IMR-90 (cell line): ENCODE measurements at regions not wholly inside any gene's neighbourhood (a gene's known extent, or its start where the extent isn't known, plus 50 kb on each side); places are given as distances from the start of the nearest gene placed in this dataset.

Experiments
- ATAC-seq: fragments of 200-7000 bp; cut with Tn5 transposase; 2 replicates; pipeline ENCODE4 v1.9.1; 2020; ENCODE audit warnings: low read depth, mild to moderate bottlenecking, moderate library complexity
- BruUV-seq: library from RNA; stranded (reverse); fragments of 400-500 nt; replicated peaks from 2 replicates; lab custom pipeline; 2021; lab: Mats Ljungman, UMichigan
- CTCF ChIA-PET: fragments of 300-600 bp; formaldehyde crosslinking; extraction: SDS; loops from one replicate; lab custom pipeline; 2021; ENCODE audit warnings: antibody characterized with exemption; lab: Yijun Ruan, JAX
- POLR2A ChIA-PET: fragments of 300-600 bp; sonication (Branson Sonifier 250); formaldehyde crosslinking; loops from one replicate; lab custom pipeline; 2022; ENCODE audit warnings: antibody characterized with exemption; ENCODE audit not compliant: unreplicated experiment; lab: Charles Lee
- DNase-seq: peaks from one replicate; pipeline ENCODE4 v3.0.0; 2013
- H2AFZ ChIP-seq: replicated peaks from 2 replicates; pipeline ENCODE3; 2013; ENCODE audit warnings: low read length, mild to moderate bottlenecking; ENCODE audit not compliant: poor library complexity
- H2AK5ac ChIP-seq: 2 replicates; pipeline ENCODE4 v1.6.1; 2013; ENCODE audit warnings: low read depth, low read length, inconsistent platforms
- H2AK9ac ChIP-seq: replicated peaks from 2 replicates; pipeline ENCODE3; 2013; ENCODE audit warnings: mild to moderate bottlenecking, low read depth, low read length, moderate library complexity; ENCODE audit not compliant: poor library complexity
- H2BK120ac ChIP-seq: 2 replicates; pipeline ENCODE4 v1.6.1; 2013; ENCODE audit warnings: low read depth, low read length, inconsistent platforms
- H2BK15ac ChIP-seq: 3 replicates; pipeline ENCODE4 v1.6.1; 2013; ENCODE audit warnings: low read depth, low read length, inconsistent platforms
- H2BK20ac ChIP-seq: 2 replicates; pipeline ENCODE4 v1.6.1; 2013; ENCODE audit warnings: low read depth, mild to moderate bottlenecking, inconsistent platforms, low read length, moderate library complexity
- H2BK5ac ChIP-seq: 2 replicates; pipeline ENCODE4 v1.6.1; 2013; ENCODE audit warnings: mild to moderate bottlenecking, low read depth, low read length, inconsistent platforms; ENCODE audit not compliant: poor library complexity, severe bottlenecking
- H3K14ac ChIP-seq: replicated peaks from 2 replicates; pipeline ENCODE4 v1.6.1; 2013; ENCODE audit warnings: low read depth, low read length, inconsistent platforms
- H3K18ac ChIP-seq: 2 replicates; pipeline ENCODE4 v1.6.1; 2013; ENCODE audit warnings: low read depth, low read length, control low read depth
- H3K23ac ChIP-seq: 2 replicates; pipeline ENCODE4 v1.6.1; 2013; ENCODE audit warnings: low read depth, low read length, inconsistent platforms
- H3K27ac ChIP-seq: 2 replicates; pipeline ENCODE4 v1.5.1; 2013; ENCODE audit warnings: mild to moderate bottlenecking, control low read depth, low read length; ENCODE audit not compliant: insufficient read depth
- H3K27me3 ChIP-seq: 2 replicates; pipeline ENCODE4 v1.6.1; 2013; ENCODE audit warnings: low read length; ENCODE audit not compliant: control insufficient read depth, insufficient read depth
- H3K36me3 ChIP-seq: 2 replicates; pipeline ENCODE4 v1.6.1; 2013; ENCODE audit warnings: low read length, mixed read lengths; ENCODE audit not compliant: control insufficient read depth, insufficient read depth
- H3K4ac ChIP-seq: 2 replicates; pipeline ENCODE4 v1.6.1; 2013; ENCODE audit warnings: low read depth, low read length, inconsistent platforms
- H3K4me1 ChIP-seq: 2 replicates; pipeline ENCODE4 v1.6.1; 2013; ENCODE audit warnings: low read length, mixed read lengths; ENCODE audit not compliant: control insufficient read depth, insufficient read depth
- H3K4me2 ChIP-seq: 2 replicates; pipeline ENCODE4 v1.6.1; 2013; ENCODE audit warnings: low read depth, mild to moderate bottlenecking, control low read depth, low read length, moderate library complexity
- H3K4me3 ChIP-seq: 2 replicates; pipeline ENCODE4 v1.5.1; 2013; ENCODE audit warnings: low read depth, mild to moderate bottlenecking, control low read depth, low read length, moderate library complexity; ENCODE audit not compliant: insufficient read depth
- H3K56ac ChIP-seq: 2 replicates; pipeline ENCODE4 v1.6.1; 2013; ENCODE audit warnings: low read length, inconsistent platforms; ENCODE audit not compliant: insufficient read depth; ENCODE audit errors: extremely low read depth
- H3K79me1 ChIP-seq, 2 experiments: 2 replicates each; pipeline ENCODE4 v1.6.1; 2013; ENCODE audit warnings: low read length in 2 of 2, inconsistent platforms in 1 of 2, low read depth in 1 of 2
- H3K9ac ChIP-seq: 2 replicates; pipeline ENCODE4 v1.6.1; 2013; ENCODE audit warnings: low read depth, low read length, control low read depth
- H3K9me1 ChIP-seq: 2 replicates; pipeline ENCODE4 v1.6.1; 2013; ENCODE audit warnings: low read length, inconsistent platforms; ENCODE audit not compliant: insufficient read depth
- H3K9me3 ChIP-seq: 2 replicates; pipeline ENCODE4 v1.6.1; 2013; ENCODE audit warnings: low read length; ENCODE audit not compliant: control insufficient read depth, insufficient read depth
- H4K20me1 ChIP-seq: 2 replicates; pipeline ENCODE4 v1.6.1; 2013; ENCODE audit warnings: low read length, inconsistent platforms; ENCODE audit not compliant: insufficient read depth
- H4K5ac ChIP-seq: 2 replicates; pipeline ENCODE4 v1.6.1; 2013; ENCODE audit warnings: mild to moderate bottlenecking, low read depth, low read length, control low read depth
- H4K8ac ChIP-seq, 2 experiments: 2 replicates each; pipeline ENCODE4 v1.6.1; 2013; ENCODE audit warnings: low read depth in 2 of 2, low read length in 2 of 2, control low read depth in 1 of 2, inconsistent platforms in 1 of 2
- H4K91ac ChIP-seq: 2 replicates; pipeline ENCODE4 v1.6.1; 2013; ENCODE audit warnings: low read depth, low read length, inconsistent platforms; ENCODE audit not compliant: insufficient read depth
- BHLHE40 ChIP-seq: fragments of 150-350 bp; IDR thresholded peaks from 2 replicates; pipeline ENCODE4 v1.6.1; 2016; ENCODE audit warnings: mild to moderate bottlenecking, low read depth, low read length
- CHD1 ChIP-seq: IDR thresholded peaks from 2 replicates; pipeline ENCODE4 v1.6.1; 2012; ENCODE audit warnings: low read depth, low read length, improper control_type of control experiment
- CTCF ChIP-seq: conservative IDR thresholded peaks from 2 replicates; pipeline ENCODE4 v1.5.1; 2012; ENCODE audit warnings: mild to moderate bottlenecking, low read depth, low read length, improper control_type of control experiment
- ELK1 ChIP-seq: fragments of 150-350 bp; IDR thresholded peaks from 2 replicates; pipeline ENCODE4 v1.6.1; 2016; ENCODE audit warnings: low read depth, mild to moderate bottlenecking, low read length, moderate library complexity, borderline replicate concordance
- FOS ChIP-seq: fragments of 150-350 bp; IDR thresholded peaks from 2 replicates; pipeline ENCODE4 v1.6.1; 2016; ENCODE audit warnings: low read depth, low read length
- MAFK ChIP-seq: IDR thresholded peaks from 2 replicates; pipeline ENCODE4 v1.6.1; 2012; ENCODE audit warnings: low read depth, low read length, improper control_type of control experiment
- MXI1 ChIP-seq: IDR thresholded peaks from 2 replicates; pipeline ENCODE4 v1.6.1; 2012; ENCODE audit warnings: low read depth, mild to moderate bottlenecking, low read length, moderate library complexity, borderline replicate concordance
- NFE2L2 ChIP-seq: fragments of 150-350 bp; IDR thresholded peaks from 2 replicates; pipeline ENCODE4 v1.6.1; 2016; ENCODE audit warnings: low read depth, mild to moderate bottlenecking, low read length
- RAD21 ChIP-seq: IDR thresholded peaks from 2 replicates; pipeline ENCODE4 v1.6.1; 2012; ENCODE audit warnings: low read length, improper control_type of control experiment
- RCOR1 ChIP-seq: IDR thresholded peaks from 2 replicates; pipeline ENCODE4 v1.6.1; 2012; ENCODE audit warnings: mild to moderate bottlenecking, low read length, improper control_type of control experiment; ENCODE audit not compliant: insufficient replicate concordance
- SMC3 ChIP-seq: fragments of 150-350 bp; IDR thresholded peaks from 2 replicates; pipeline ENCODE4 v1.6.1; 2016; ENCODE audit warnings: low read depth, mild to moderate bottlenecking, antibody characterized with exemption, low read length, moderate library complexity
- WGBS, 2 experiments: methylation state at CpG; one replicate each; pipeline versions ENCODE4 v1.1.5 to v1.1.7; 2013; ENCODE audit warnings: missing lambda C conversion rate in 2 of 2; ENCODE audit not compliant: insufficient read length in 1 of 2; ENCODE audit errors: extremely low coverage in 2 of 2; 5-methylcytosine and 5-hydroxymethylcytosine counted together
- dilution Hi-C: fragments of 300-500 bp; cut with HindIII; formaldehyde crosslinking; loops from one replicate; pipeline ENCODE4 v1.14.3; 2018; ENCODE audit warnings: low sequenced_read_pairs; ENCODE audit not compliant: unreplicated experiment
- in situ Hi-C: fragments of 300-500 bp; cut with MboI; formaldehyde crosslinking; loops from 3 replicates; pipeline ENCODE4 v1.14.3; 2019; ENCODE audit warnings: low sequenced_read_pairs, inconsistent platforms, mixed read lengths
- intact Hi-C: fragments of 100-400 bp; cut with micrococcal nuclease; formaldehyde crosslinking; loops from 2 replicates; pipeline ENCODE4 v1.10.0; 2022
- TF ChIP-seq, protein P1 (sequence below): fragments of 150-350 bp; IDR thresholded peaks from 2 replicates; pipeline ENCODE4 v1.6.1; 2017; ENCODE audit warnings: mild to moderate bottlenecking, antibody characterized with exemption, low read length, low read depth

GRCh38 chr21:16554503-16554902 lies 824.7 kb downstream of the USP25 start:
- dilution Hi-C loops (no loop called here), intact Hi-C loops (no loop called here), in situ Hi-C loops (loop anchor here (25.0 kb wide), 1 partner anchor 908 kb away; no protein-coding TSS in a partner anchor)
- Histone ChIP-seq H3K18ac (no peak overlapping the region), H3K9me3 (no peaks in the 10 kb centered on the region), H2BK5ac (no peak overlapping the region), H4K91ac (no peak overlapping the region), H3K79me1 (no peaks in the 10 kb centered on the region), H3K9ac (no peak overlapping the region), H4K8ac (no peak overlapping the region), H2AFZ (no peak overlapping the region), H4K20me1 (no peaks in the 10 kb centered on the region), H3K36me3 (no peaks in the 10 kb centered on the region), H3K4ac (no peak overlapping the region), H2BK20ac (no peak overlapping the region), H3K9me1 (no peaks in the 10 kb centered on the region), H3K14ac (no peak overlapping the region), H3K27ac (no peak overlapping the region), H3K4me2 (no peak overlapping the region), H2BK15ac (no peak overlapping the region), H3K23ac (no peak overlapping the region), H2AK9ac (no peak overlapping the region), H3K27me3 (no peaks in the 10 kb centered on the region), H3K4me1 (peaks cover 4% of the 10 kb centered on the region), H3K4me3 (no peak overlapping the region), H4K5ac (no peak overlapping the region), H2AK5ac (no peak overlapping the region), H2BK120ac (no peak overlapping the region), H3K56ac (no peak overlapping the region)
- TF ChIP-seq ELK1 (no peak), NFE2L2 (no peak), MXI1 (no peak), RCOR1 (no peak), CHD1 (no peak), FOS (no peak), MAFK (no peak), CTCF (no peak), SMC3 (no peak), RAD21 (no peak), BHLHE40 (no peak)
- TF ChIP-seq, protein P1, sequence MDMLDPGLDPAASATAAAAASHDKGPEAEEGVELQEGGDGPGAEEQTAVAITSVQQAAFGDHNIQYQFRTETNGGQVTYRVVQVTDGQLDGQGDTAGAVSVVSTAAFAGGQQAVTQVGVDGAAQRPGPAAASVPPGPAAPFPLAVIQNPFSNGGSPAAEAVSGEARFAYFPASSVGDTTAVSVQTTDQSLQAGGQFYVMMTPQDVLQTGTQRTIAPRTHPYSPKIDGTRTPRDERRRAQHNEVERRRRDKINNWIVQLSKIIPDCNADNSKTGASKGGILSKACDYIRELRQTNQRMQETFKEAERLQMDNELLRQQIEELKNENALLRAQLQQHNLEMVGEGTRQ, result no peak
- no peak for ATAC-seq
- DNase-seq, result no peak
- BruUV-seq, result no TSS peak
- ChIA-PET CTCF (interaction anchor here (0.7 kb wide), 1 partner anchor 15 kb away, joined by 3 read pairs; no protein-coding TSS in a partner anchor), POLR2A (no interaction called here)
- WGBS, 2 experiments, result 26% methylated on average over 3 of the region's 9 CpGs; no CpG with 5 or more reads in 1 of the 2 experiments
